GM12891 (cell line): ENCODE measurements at regions not wholly inside any gene's neighbourhood (a gene's known extent, or its start where the extent isn't known, plus 50 kb on each side); places are given as distances from the start of the nearest gene placed in this dataset.

Source experiments
- PAX5 ChIP-seq: IDR thresholded peaks from 2 replicates; pipeline ENCODE4 v1.6.1; 2011; ENCODE audit warnings: low read length, moderate library complexity, mild to moderate bottlenecking; ENCODE audit not compliant: insufficient read depth, severe bottlenecking
- POLR2A ChIP-seq: IDR thresholded peaks from 2 replicates; pipeline ENCODE4 v1.6.1; 2011; ENCODE audit warnings: low read depth, low read length, control low read depth
- POLR2AphosphoS5 ChIP-seq: IDR thresholded peaks from 2 replicates; pipeline ENCODE4 v1.6.1; 2011; ENCODE audit warnings: low read depth, low read length, control low read depth
- POU2F2 ChIP-seq: IDR thresholded peaks from 2 replicates; pipeline ENCODE4 v1.6.1; 2011; ENCODE audit warnings: low read depth, mild to moderate bottlenecking, control low read depth, low read length, moderate library complexity
- SPI1 ChIP-seq: IDR thresholded peaks from 2 replicates; pipeline ENCODE4 v1.6.1; 2011; ENCODE audit warnings: low read depth, low read length, control low read depth
- TAF1 ChIP-seq: IDR thresholded peaks from 2 replicates; pipeline ENCODE4 v1.6.1; 2011; ENCODE audit warnings: low read depth, low read length, control low read depth

DNA sequence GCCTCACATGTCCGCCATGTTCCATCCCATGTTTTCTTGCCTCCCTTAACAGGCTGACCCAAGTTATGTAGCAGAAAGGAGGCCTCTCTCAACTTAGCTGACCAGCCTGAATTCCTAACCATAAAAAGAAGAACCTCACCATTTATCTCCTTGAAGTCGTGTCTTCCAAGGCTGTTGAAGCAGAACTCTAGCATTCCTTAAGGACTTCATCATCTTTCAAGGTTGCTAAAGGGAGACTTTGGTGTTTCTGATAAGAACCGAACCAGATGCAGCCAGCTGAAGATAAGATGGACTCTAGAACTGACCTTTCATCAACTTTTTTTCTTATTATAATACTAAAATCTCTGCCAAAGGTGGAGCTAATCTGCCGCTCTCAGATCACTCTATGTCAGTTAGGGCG, 571.7 kb upstream of the SLC35B3 start:
- TF ChIP-seq POLR2A (no peak), POLR2AphosphoS5 (no peak), TAF1 (no peak), SPI1 (no peak), POU2F2 (no peak), PAX5 (no peak)
